COLO668 (cell line): ENCODE measurements at regions not wholly inside any gene's neighbourhood (a gene's known extent, or its start where the extent isn't known, plus 50 kb on each side); places are given as distances from the start of the nearest gene placed in this dataset.

Experiments used
- DNase-seq: peaks from one replicate; lab custom pipeline; 2025; ENCODE audit not compliant: unreplicated experiment; lab: John Stamatoyannopoulos, UW

GRCh38 chrX:63884821-63885790 is 100.1 kb upstream of the ARHGEF9 start:
- no peak for DNase-seq

GRCh38 chrX:63869506-63869905 is 84.5 kb upstream of the ARHGEF9 start:
- no peak for DNase-seq

- DNase-seq, result no peak
Observed at GRCh38 chrX:63855896-63856295, 70.9 kb upstream of the ARHGEF9 start.

GRCh38 chrX:63835361-63835760 is 50.3 kb upstream of the ARHGEF9 start:
- DNase-seq, result no peak
